Left renal pelvis (tissue), 4 donors: ENCODE measurements at regions not wholly inside any gene's neighbourhood (a gene's known extent, or its start where the extent isn't known, plus 50 kb on each side); places are given as distances from the start of the nearest gene placed in this dataset.
"Not testable (repeated sequence)": the region's sequence is repeated elsewhere in the genome, so short reads cannot be mapped to it uniquely, and the experiment has no call there.

Source experiments
- DNase-seq, 4 donors: peaks; one replicate each; pipeline ENCODE4 v3.0.0-alpha.2; 2013; ENCODE audit warnings: low read depth in 4 of 4, low spot score in 3 of 4

GRCh38 chr17:53635444-53635843 is 187.3 kb upstream of the KIF2B start:
- no peak for DNase-seq

DNA sequence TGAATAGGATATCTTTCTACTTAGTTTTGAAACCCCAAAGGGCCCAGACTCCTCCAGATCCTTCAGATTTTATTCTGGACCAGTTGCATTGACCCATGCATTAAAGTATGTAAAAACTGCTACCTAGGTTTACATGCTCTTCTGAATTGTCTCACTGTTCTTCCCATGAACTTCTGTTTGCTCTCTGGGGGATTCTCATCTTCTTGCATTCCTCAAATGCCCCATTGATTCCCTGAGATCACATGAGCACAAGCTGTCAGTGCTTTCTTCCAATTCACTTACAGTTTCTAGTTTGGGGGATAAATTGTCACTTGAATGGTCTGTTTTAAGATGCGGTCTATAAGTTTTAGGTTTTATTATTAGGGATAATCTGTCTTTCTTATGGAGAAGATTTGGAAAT is 188.9 kb upstream of the KIF2B start:
- no peak for DNase-seq

GRCh38 chr17:53631486-53631885 is 191.2 kb upstream of the KIF2B start:
- no peak for DNase-seq

DNA sequence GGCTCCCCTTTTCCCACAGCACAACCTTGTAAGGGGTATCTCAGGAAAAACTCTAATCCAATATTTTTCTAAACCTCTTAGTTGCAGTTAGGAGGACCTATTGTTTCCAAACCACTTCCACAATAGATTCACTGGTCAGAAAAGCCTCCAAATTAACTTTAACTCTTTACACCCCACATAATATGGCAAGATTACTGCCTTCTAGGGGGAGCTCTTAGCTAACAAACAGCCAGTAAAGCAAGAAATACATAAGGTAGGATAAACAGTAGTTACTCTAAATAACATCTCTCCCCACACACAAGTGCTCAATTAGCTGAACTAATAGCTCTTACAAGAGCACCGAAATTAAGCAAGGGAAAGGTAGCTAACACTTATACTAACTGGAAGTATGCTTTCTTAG is 192.1 kb upstream of the KIF2B start:
- no peak for DNase-seq

- no peak for DNase-seq
These were observed 192.6 kb upstream of the KIF2B start for GRCh38 chr17:53630115-53630514.

DNA sequence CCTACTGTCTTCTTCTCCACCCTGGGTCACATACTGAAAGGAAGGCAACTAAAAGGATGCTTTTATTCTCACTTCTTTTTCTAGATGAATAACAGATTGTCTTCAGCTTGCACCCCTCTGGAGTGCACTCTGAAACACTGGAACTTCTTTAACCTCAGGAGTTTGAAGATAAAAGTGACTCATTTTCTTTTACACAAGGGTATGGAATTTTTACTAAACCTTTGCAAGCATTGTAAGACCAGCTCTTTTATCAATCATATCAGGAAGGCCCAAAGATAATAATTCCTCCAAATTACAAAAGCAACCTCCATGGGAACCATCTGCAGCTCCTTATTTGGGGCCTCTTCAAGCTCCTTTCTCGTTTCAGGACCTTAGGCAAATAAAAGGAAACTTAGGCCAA is 193.5 kb upstream of the KIF2B start:
- DNase-seq = no peak

DNA sequence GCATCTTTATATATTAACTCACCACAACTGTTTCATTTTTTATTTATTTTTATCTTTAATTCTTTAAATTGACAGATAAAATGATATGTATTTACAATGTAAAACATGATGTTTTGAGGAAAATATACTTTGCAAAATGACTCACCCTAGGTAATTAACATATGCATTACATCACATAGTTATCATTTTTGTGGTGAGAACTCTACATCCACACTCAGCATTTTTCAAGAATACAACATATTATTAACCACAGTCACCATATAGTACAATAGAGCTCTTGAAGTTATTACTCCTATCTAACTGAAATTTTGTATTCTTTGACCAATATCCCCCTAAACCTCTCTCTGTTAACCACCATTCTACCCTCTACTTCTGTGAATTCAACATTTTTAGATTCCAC is 194.7 kb upstream of the KIF2B start:
- DNase-seq = no peak

GRCh38 chr17:53627511-53627910 is 195.2 kb upstream of the KIF2B start:
- no peak for DNase-seq

DNA sequence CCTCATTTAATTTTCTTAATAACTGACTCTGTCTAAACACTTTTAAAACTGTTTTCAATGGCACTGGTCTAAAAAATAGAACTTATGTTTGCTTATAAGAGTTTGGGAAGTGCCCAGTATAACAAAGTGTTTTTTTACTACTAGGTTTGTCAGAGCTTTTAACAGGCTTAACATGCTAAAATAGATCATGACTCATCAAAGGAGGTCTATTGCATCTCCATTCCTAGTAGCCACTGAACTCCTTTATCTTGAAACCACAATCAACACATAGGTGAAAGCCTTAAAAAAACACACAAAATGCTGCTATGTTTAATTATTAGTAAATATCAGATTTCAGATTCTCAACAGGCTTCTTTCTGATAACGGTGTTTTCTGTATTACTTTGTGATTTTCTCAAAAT is 196.4 kb upstream of the KIF2B start:
- DNase-seq = no peak

GRCh38 chr17:53619025-53619424 is 203.7 kb upstream of the KIF2B start:
- DNase-seq = no peak

GRCh38 chr17:53608208-53608607 is 214.5 kb upstream of the KIF2B start:
- not testable (repeated sequence) for DNase-seq

GRCh38 chr17:53607475-53607874 is 215.3 kb upstream of the KIF2B start:
- no peak for DNase-seq

DNA sequence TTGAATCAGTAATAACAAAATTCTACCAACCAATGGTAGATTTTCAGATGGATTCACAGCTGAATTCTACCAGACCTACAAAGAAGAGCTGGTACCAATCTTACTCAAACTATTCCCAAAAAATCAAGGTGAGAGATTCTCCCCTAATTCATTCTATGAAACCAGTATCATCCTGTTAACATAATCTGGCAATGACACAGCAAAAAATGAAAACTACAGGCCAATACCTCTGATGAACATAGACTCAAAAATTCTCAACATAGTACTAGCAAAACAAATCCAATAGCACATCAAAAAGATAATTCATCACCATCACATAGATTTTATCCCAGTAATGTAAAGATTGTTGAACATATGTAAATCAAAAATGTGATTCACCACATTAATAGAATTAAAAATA is 234.4 kb upstream of the KIF2B start:
- DNase-seq = no peak

DNA sequence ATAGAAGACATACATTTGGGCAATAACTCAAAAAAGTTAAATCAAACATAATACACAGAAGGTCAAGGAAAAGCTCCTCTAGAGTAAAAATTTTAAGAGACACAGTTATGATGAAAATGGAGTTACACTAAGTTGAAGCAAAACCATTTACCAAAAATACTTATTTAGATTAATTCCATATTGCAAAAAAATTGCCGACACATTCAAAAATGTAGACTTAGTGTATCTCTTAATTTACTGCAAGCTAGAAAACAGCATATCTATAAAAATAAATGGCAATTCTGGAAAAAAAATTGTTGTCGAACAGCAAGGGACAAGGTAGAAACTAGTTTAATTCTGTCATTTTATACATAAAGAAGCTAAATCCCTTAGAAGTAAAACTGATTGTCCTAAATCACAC is 248.7 kb upstream of the KIF2B start:
- no peak for DNase-seq

GRCh38 chr17:53571342-53571741 is 251.4 kb upstream of the KIF2B start:
- DNase-seq = no peak

DNA sequence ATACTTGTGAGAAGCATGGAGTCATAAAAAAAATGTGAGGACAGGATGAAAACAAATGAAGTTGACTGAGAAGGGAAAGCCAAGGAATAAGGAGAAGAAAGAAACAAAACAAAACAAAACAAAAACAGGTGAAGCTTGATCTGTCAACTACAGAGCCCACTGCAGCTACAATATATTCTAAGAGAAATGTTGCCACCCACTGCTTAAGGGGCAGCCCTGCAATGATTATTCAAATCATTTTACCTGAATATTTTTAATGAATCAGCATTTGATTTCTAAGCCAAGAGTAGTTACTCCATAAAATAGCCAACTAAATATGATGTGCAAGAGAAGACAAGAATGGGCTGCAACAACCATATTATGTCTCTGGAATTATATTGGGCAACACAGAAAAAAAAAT is 252.0 kb upstream of the KIF2B start:
- no peak for DNase-seq

GRCh38 chr17:53560953-53561352 is 261.8 kb upstream of the KIF2B start:
- DNase-seq = no peak

DNA sequence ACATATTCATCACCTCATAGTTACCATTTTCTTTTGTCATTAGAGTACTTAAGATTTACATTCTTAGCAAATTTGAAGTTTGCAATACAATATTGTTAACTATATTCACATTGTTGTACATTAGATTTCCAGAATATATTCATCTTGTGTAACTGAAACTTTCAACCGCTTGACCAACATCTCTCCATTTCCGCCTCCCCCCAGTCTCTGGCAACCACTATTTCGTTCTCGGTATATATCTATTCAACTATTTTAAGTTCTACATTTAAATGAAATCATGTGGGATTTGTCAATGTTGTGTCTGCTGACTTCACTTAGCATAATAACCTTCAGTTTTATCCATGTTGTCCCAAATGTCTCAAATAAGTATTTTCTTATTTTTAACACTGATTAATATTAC is 274.5 kb upstream of the KIF2B start:
- no peak for DNase-seq

DNA sequence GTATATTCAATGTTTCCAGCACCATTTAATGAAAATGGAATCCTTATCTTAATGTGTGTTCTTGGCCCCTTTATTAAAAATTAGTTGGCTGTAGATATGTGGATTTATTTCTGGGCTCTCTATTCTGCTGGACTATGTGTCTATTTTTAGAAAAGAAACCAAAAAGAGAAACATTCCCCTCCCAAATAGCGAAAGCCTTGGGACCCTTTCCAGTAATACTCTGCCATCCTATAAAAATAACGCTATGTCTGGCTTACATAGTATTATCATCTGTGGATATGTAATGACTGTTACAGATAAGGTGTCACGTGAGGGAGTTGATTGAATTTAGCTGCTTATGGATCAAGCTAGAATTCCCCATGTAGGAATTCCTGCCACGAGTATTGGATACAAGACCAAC is 279.3 kb upstream of the KIF2B start:
- no peak for DNase-seq

DNA sequence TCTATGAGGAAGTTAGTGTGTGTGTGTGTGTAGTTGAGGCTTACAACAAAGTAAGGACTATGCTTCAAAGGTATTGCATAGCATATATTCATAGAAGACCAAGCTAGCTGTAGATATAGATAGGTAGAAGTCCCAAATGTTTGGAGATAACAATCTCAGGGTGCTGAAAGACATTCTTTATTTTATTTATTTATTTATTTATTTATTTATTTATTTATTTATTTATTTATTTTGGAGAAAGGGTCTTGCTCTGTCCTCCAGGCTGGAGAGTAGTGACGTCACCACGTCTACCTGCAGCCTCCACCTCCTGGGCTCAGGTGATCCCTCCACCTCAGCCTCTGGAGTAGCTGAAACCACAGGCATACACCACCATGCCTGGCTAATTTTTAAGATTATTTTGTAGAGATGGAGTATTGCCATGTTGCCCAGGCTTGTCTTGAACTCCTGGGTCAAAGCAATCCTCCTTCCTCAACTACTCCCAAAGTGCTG is 284.6 kb upstream of the KIF2B start:
- no peak for DNase-seq

DNA sequence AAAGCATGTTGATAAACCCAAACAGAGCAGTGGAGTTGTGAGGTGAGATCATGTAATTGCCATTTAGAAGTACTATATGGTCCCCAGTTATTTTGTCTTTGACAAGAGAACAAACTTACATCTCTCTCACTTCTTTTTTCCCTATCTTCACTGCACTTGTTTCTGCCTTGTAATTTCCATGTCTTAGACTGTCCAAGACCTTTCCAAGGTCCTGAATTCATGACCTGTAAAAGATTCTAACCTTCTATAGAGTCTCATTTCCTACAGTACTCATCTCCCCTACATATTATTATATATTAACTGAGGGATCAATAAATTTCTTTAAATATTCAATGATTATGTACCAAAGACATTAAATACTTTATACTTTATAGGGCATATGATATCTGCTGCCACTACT is 295.3 kb upstream of the KIF2B start:
- DNase-seq = no peak

GRCh38 chr17:53525590-53525989 is 297.1 kb upstream of the KIF2B start:
- DNase-seq = no peak

DNA sequence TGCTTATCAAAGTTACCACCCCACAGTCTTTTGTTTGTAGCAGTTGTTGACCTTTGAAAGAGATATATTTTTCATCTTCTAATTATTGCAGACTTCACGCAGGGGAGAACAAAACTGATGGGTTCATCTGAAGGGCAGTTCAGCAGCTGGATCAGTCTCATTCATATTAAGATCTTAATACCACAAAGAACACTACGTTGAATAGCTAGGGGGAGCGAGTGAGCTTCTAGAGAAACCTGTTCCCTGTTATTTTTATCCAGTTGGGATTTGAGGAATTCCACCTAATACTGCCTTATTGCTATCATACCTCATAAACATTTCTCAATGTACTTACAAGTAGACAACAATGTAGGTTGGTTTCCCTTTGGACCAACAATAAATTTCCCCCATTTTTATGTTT is 306.1 kb upstream of the KIF2B start:
- no peak for DNase-seq

DNA sequence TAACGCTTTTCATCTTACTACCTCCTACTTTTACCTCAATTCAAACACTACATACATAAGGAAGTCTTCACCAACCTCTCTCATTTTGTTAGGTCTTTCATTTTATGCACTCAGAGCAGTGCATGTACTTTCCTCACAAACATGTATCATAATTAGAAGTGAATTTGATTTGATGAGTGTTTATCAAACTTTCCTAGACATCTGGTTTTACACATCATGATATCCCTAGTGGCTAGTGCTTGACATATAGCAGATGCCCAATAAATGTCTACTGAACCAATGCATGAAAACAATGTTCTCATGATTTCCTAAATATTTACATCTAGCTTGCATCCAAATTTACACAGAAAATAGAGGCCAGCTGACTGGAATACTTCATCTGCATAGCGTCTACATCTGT is 323.4 kb upstream of the KIF2B start:
- no peak for DNase-seq
